H9 (cell line): ENCODE measurements at regions not wholly inside any gene's neighbourhood (a gene's known extent, or its start where the extent isn't known, plus 50 kb on each side); places are given as distances from the start of the nearest gene placed in this dataset.

Experiments used
- DNase-seq: peaks from one replicate; pipeline ENCODE4 v3.0.0-alpha.2; 2017
- H2AFZ ChIP-seq: one replicate; pipeline ENCODE4 v1.6.1; 2013; ENCODE audit warnings: mild to moderate bottlenecking, low read length, control low read depth, moderate library complexity
- H2AK5ac ChIP-seq: 2 replicates; pipeline ENCODE4 v1.6.1; 2013; ENCODE audit warnings: low read length, control low read depth, mixed read lengths; ENCODE audit not compliant: insufficient read length
- H2BK120ac ChIP-seq: one replicate; pipeline ENCODE4 v1.6.1; 2013; ENCODE audit warnings: low read depth, mild to moderate bottlenecking, low read length, control low read depth, inconsistent platforms; ENCODE audit not compliant: poor library complexity, severe bottlenecking
- H2BK12ac ChIP-seq: 2 replicates; pipeline ENCODE4 v1.6.1; 2013; ENCODE audit warnings: low read length, control low read depth, mixed read lengths, low read depth; ENCODE audit not compliant: insufficient read length
- H2BK15ac ChIP-seq: 2 replicates; pipeline ENCODE4 v1.6.1; 2013; ENCODE audit warnings: low read depth, low read length, control low read depth
- H2BK20ac ChIP-seq: one replicate; pipeline ENCODE4 v1.6.1; 2013; ENCODE audit warnings: low read depth, mild to moderate bottlenecking, low read length, control low read depth, inconsistent platforms; ENCODE audit not compliant: poor library complexity, severe bottlenecking
- H2BK5ac ChIP-seq: 2 replicates; pipeline ENCODE4 v1.6.1; 2013; ENCODE audit warnings: low read length, control low read depth, mixed read lengths; ENCODE audit not compliant: insufficient read length
- H3K14ac ChIP-seq: 2 replicates; pipeline ENCODE4 v1.6.1; 2013; ENCODE audit warnings: low read length, control low read depth; ENCODE audit not compliant: insufficient read depth
- H3K18ac ChIP-seq: 2 replicates; pipeline ENCODE4 v1.6.1; 2013; ENCODE audit warnings: low read depth, mild to moderate bottlenecking, mixed read lengths, low read length, control low read depth; ENCODE audit not compliant: insufficient read length
- H3K23ac ChIP-seq: 2 replicates; pipeline ENCODE4 v1.6.1; 2013; ENCODE audit warnings: low read length, control low read depth, mixed read lengths, low read depth; ENCODE audit not compliant: insufficient read length
- H3K23me2 ChIP-seq: 2 replicates; pipeline ENCODE4 v1.6.1; 2013; ENCODE audit warnings: low read depth, mild to moderate bottlenecking, mixed read lengths, low read length, control low read depth; ENCODE audit not compliant: insufficient read length, poor library complexity, severe bottlenecking
- H3K27ac ChIP-seq: 2 replicates; pipeline ENCODE4 v1.5.1; 2013; ENCODE audit warnings: low read length, control low read depth, mixed read lengths, low read depth; ENCODE audit not compliant: insufficient read length
- H3K27me3 ChIP-seq: 2 replicates; pipeline ENCODE4 v1.6.1; 2013; ENCODE audit warnings: low read length, control low read depth, inconsistent platforms; ENCODE audit not compliant: insufficient read depth
- H3K4ac ChIP-seq: 2 replicates; pipeline ENCODE4 v1.6.1; 2013; ENCODE audit warnings: low read depth, mild to moderate bottlenecking, control low read depth, inconsistent platforms, low read length, moderate library complexity
- H3K4me1 ChIP-seq: 2 replicates; pipeline ENCODE4 v1.6.1; 2013; ENCODE audit warnings: low read length, control low read depth, inconsistent platforms; ENCODE audit not compliant: insufficient read depth
- H3K4me2 ChIP-seq: 2 replicates; pipeline ENCODE4 v1.6.1; 2013; ENCODE audit warnings: low read length, control low read depth, mixed read lengths; ENCODE audit not compliant: insufficient read length, insufficient read depth
- H3K56ac ChIP-seq: 2 replicates; pipeline ENCODE4 v1.6.1; 2013; ENCODE audit warnings: low read depth, mild to moderate bottlenecking, mixed read lengths, low read length, control low read depth; ENCODE audit not compliant: insufficient read length
- H3K79me1 ChIP-seq: 2 replicates; pipeline ENCODE4 v1.6.1; 2013; ENCODE audit warnings: low read depth, mild to moderate bottlenecking, moderate library complexity, low read length, control low read depth, inconsistent platforms; ENCODE audit not compliant: insufficient read depth, poor library complexity, severe bottlenecking
- H3K79me2 ChIP-seq: 2 replicates; pipeline ENCODE4 v1.6.1; 2013; ENCODE audit warnings: low read length, control low read depth, inconsistent platforms; ENCODE audit not compliant: insufficient read depth
- H3K9ac ChIP-seq: 2 replicates; pipeline ENCODE4 v1.6.1; 2013; ENCODE audit warnings: low read length, control low read depth, mixed read lengths; ENCODE audit not compliant: insufficient read length; ENCODE audit errors: extremely low read depth
- H3K9me3 ChIP-seq: one replicate; pipeline ENCODE4 v1.6.1; 2013; ENCODE audit warnings: low read depth, low read length, inconsistent platforms; ENCODE audit not compliant: control insufficient read depth
- H3T11ph ChIP-seq: one replicate; pipeline ENCODE4 v1.6.1; 2013; ENCODE audit warnings: mild to moderate bottlenecking, low read length, control low read depth, inconsistent platforms
- H4K20me1 ChIP-seq: one replicate; pipeline ENCODE4 v1.6.1; 2013; ENCODE audit not compliant: control insufficient read depth, insufficient read length, insufficient read depth
- H4K5ac ChIP-seq: 2 replicates; pipeline ENCODE4 v1.6.1; 2013; ENCODE audit warnings: low read depth, mild to moderate bottlenecking, mixed read lengths, low read length, control low read depth; ENCODE audit not compliant: insufficient read length
- H4K8ac ChIP-seq: replicated peaks from 2 replicates; pipeline ENCODE4 v1.6.1; 2013; ENCODE audit warnings: low read length, control low read depth, mixed read lengths, low read depth; ENCODE audit not compliant: insufficient read length
- H4K91ac ChIP-seq: 2 replicates; pipeline ENCODE4 v1.6.1; 2013; ENCODE audit warnings: low read depth, mild to moderate bottlenecking, moderate library complexity, mixed read lengths, low read length, control low read depth; ENCODE audit not compliant: insufficient read length
- H3K27ac Mint-ChIP-seq, 3 experiments: 2 replicates in 2 of 3; 3 replicates in 1 of 3; pipeline ENCODE4 v1.8.0; 2020 to 2021; ENCODE audit warnings: mixed read lengths in 3 of 3, mild to moderate bottlenecking in 1 of 3, moderate library complexity in 1 of 3
- H3K27me3 Mint-ChIP-seq: 2 replicates; pipeline ENCODE4 v1.8.0; 2021; ENCODE audit warnings: low read depth, mild to moderate bottlenecking, moderate library complexity, mixed read lengths
- H3K36me3 Mint-ChIP-seq, 3 experiments: 2 replicates in 2 of 3; 3 replicates in 1 of 3; pipeline ENCODE4 v1.8.0; 2020 to 2021; ENCODE audit warnings: low read depth in 3 of 3, mixed read lengths in 3 of 3; ENCODE audit not compliant: insufficient read depth in 1 of 3
- H3K4me1 Mint-ChIP-seq, 2 experiments: 2 replicates each; pipeline ENCODE4 v1.8.0; 2020; ENCODE audit warnings: mixed read lengths in 2 of 2
- H3K4me3 Mint-ChIP-seq, 2 experiments: 2 replicates in 1 of 2; 3 replicates in 1 of 2; pipeline ENCODE4 v1.8.0; 2020 to 2021; ENCODE audit warnings: mild to moderate bottlenecking in 2 of 2, mixed read lengths in 2 of 2, moderate library complexity in 1 of 2
- H3K9me3 Mint-ChIP-seq, 2 experiments: 2 replicates in 1 of 2; 3 replicates in 1 of 2; pipeline ENCODE4 v1.8.0; 2020; ENCODE audit warnings: mild to moderate bottlenecking in 2 of 2, mixed read lengths in 2 of 2, moderate library complexity in 1 of 2
- WGBS: extraction: QIAGEN DNeasy Blood & Tissue Kit; methylation state at CpG from one replicate; pipeline ENCODE4 v1.1.7; 2013; ENCODE audit warnings: missing lambda C conversion rate, low lambda C conversion rate, mixed read lengths; ENCODE audit not compliant: insufficient read length; ENCODE audit errors: extremely low coverage; 5-methylcytosine and 5-hydroxymethylcytosine counted together
- TF ChIP-seq, protein P1 (sequence below): fragments of 200-600 bp; sonication (generic); conservative IDR thresholded peaks from 3 replicates; pipeline ENCODE4 v1.8.0; 2021; ENCODE audit warnings: antibody characterized with exemption, mild to moderate bottlenecking

DNA sequence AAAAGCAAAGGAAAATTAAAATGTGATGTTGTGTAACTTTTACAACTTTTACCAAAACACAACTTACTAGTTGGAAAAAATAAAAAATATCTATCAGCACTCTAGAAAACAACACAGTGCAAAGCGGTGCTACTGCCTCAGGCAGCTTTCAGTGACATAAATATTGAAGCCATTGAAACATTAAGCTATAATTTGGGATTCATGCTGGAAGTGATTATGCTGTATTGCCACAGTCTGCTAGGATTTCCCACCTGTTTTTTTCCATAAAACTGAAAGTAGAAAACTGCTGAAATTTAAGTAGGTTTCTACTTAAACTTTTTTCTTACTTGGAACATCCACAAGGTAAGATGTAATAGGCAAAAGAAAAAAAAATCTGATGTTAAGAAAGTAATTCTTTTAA, 674.4 kb downstream of the KCNT2 start:
- no peak overlapping the region for H3K9ac ChIP-seq
- no peak overlapping the region for H2AK5ac ChIP-seq
- no peaks in the 10 kb centered on the region for H3K4me1 ChIP-seq
- Mint-ChIP-seq H3K4me3 (no peak overlapping the region), H3K27ac (no peak overlapping the region), H3K27me3 (no peaks in the 10 kb centered on the region), H3K9me3 (no peaks in the 10 kb centered on the region), H3K4me1 (no peaks in the 10 kb centered on the region), H3K36me3 (no peaks in the 10 kb centered on the region)
- DNase-seq = no peak
- H4K5ac ChIP-seq = no peak overlapping the region
- no peak overlapping the region for H2BK20ac ChIP-seq
- no peak overlapping the region for H3K23ac ChIP-seq
- H3K14ac ChIP-seq = no peak overlapping the region
- no peak overlapping the region for H3K18ac ChIP-seq
- H2BK15ac ChIP-seq = no peak overlapping the region
- no peak overlapping the region for H3K56ac ChIP-seq
- no peak overlapping the region for H4K91ac ChIP-seq
- H3K4ac ChIP-seq = no peak overlapping the region
- H3K9me3 ChIP-seq = no peaks in the 10 kb centered on the region
- TF ChIP-seq, protein P1, sequence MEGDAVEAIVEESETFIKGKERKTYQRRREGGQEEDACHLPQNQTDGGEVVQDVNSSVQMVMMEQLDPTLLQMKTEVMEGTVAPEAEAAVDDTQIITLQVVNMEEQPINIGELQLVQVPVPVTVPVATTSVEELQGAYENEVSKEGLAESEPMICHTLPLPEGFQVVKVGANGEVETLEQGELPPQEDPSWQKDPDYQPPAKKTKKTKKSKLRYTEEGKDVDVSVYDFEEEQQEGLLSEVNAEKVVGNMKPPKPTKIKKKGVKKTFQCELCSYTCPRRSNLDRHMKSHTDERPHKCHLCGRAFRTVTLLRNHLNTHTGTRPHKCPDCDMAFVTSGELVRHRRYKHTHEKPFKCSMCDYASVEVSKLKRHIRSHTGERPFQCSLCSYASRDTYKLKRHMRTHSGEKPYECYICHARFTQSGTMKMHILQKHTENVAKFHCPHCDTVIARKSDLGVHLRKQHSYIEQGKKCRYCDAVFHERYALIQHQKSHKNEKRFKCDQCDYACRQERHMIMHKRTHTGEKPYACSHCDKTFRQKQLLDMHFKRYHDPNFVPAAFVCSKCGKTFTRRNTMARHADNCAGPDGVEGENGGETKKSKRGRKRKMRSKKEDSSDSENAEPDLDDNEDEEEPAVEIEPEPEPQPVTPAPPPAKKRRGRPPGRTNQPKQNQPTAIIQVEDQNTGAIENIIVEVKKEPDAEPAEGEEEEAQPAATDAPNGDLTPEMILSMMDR = no peak
- WGBS = no CpG with 5 or more reads among the region's 1 CpG
- H3K23me2 ChIP-seq = no peaks in the 10 kb centered on the region
- no peak overlapping the region for H2BK5ac ChIP-seq
- no peak overlapping the region for H3T11ph ChIP-seq
- no peaks in the 10 kb centered on the region for H3K27me3 ChIP-seq
- H3K79me2 ChIP-seq = no peaks in the 10 kb centered on the region
- no peaks in the 10 kb centered on the region for H4K20me1 ChIP-seq
- no peak overlapping the region for H3K4me2 ChIP-seq
- H2BK12ac ChIP-seq = no peak overlapping the region
- no peak overlapping the region for H4K8ac ChIP-seq
- H2AFZ ChIP-seq = no peak overlapping the region
- no peak overlapping the region for H3K27ac ChIP-seq
- H2BK120ac ChIP-seq = no peak overlapping the region
- no peaks in the 10 kb centered on the region for H3K79me1 ChIP-seq
